HG02973 (cell line): ENCODE measurements at regions not wholly inside any gene's neighbourhood (a gene's known extent, or its start where the extent isn't known, plus 50 kb on each side); places are given as distances from the start of the nearest gene placed in this dataset.

Experiments
- ATAC-seq: cut with Tn5 transposase; IDR thresholded peaks from one replicate; pipeline ENCODE4 v1.9.1; 2021; ENCODE audit warnings: moderate library complexity; ENCODE audit not compliant: unreplicated experiment

DNA sequence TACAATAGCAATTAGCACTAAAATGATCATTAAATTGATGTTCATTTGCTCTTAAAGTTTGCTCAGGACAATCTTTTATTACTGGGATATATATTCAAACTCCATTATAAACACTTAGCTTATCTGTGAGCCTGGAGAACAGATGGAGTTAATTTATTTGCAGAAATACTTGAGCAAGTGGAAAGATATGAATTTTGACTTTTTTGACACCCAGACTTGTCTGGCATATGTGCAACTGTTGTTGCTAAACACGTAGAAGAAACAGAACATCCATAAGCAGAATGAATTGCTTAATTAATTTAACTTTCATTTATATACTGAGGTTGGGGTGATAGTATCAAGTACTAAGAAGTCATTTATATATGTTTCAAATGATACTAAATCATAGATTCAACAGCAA lies 820.7 kb upstream of the TYRP1 start:
- no peak for ATAC-seq

DNA sequence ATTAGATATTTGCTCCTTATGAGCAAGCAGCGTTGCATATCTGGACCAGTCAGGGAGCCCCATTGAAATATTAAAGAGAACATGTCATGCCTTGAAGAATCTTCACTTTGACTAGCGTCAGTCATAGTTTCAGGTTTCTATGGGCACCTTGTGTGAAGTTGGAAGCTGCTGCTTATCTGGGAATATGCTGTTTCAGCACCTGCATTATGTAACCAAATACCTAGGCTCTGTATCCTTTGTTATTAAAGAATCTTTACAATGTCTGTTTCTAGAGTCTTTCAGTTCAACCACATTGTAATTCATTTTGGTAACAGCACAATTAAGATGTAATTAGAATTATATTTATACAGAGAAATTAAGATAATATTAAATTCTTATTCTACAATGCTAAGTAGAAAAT lies 818.8 kb upstream of the TYRP1 start:
- ATAC-seq = no peak

DNA sequence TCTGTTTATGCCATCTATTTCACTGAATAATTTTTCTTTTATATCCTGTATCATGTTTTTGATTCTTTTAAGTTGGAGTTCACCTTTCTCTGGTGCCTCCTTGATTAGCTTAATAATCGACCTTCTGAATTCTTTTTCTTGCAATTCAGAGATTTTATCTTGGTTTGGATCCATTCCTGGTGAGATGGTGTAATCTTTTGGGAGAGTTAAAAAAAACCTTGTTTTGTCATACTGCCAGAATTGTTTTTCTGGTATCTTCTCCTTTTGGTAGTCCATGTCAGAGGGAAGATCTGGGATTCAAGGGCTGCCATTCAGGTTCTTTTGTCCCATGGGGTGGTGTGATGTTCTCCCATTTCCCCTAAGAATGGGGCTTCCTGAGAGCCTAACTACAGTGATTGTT lies 800.8 kb upstream of the TYRP1 start:
- ATAC-seq = no peak

DNA sequence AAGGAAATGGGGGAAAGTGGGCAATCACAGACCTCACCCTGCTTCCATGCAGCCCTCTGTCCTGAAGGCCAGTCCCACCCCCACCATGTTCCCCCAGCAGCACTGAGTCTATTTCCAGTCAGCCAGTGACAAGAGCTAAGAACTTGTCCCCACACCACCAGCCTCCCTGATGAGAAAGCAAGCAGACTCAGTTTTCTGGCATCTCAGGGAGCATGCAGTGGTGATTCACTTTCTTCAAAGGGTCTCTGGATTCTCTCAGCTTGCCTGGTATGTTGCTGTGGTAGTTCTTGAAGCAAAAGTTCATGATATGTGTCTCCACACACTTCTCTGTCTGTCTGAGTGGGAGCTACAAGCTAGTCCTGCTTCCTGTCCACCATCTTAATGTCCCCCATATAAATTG lies 799.9 kb upstream of the TYRP1 start:
- no peak for ATAC-seq

DNA sequence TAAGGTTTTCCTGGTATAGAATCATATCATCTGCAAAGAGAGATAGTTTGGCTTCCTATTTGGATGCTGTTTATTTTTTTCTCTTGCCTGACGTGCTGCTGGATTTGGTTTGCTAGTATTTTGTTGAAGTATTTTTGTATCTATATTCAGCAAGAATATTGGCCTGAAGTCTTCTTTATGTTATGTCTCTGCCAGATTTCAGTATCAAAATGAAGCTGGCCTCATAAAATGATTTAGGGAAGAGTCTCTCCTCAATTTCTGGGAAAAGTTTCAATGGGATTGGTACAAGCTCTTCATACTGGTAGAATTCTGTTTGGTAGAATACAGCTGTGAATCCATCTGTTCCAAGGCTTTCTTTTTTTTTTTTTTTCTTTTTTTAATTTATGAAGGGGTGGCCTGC lies 799.0 kb upstream of the TYRP1 start:
- ATAC-seq = no peak

DNA sequence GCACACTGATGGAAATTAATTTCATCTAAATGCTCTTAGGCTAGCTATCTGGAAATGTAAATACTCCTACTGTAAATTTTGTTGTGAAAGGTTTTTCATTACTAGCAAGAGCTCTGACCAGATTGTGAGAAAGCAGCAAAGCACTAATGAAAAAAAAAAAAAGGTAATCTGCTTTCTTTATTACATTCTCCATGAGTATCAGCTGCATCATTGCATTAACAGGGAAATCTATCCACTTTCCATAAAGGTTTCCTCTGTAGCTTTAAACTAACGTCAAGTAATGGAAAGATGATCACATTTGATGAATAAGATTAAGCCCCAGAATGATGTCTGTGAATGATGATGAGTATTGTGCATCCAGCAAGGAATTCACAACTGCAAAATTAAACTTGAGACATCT lies 790.6 kb upstream of the TYRP1 start:
- no peak for ATAC-seq

DNA sequence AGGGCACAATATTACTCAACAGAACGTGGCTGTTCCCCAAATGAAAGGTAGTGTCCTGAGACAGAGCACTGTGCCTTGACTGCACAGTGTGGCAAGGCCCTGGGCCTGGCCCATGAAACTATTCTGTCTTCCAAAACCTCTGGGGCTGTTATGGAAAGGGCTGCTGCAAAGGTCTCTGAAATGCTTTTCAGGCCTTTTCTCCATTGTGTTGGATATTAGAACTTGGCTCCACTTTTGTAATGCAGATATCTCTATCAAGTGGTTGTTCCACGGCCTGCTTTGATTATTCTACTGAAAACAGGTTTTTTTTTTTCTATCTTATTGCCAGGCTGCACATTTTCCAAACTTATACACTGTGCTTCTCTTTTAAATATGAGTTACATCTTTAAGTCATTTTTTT lies 777.5 kb upstream of the TYRP1 start:
- no peak for ATAC-seq

DNA sequence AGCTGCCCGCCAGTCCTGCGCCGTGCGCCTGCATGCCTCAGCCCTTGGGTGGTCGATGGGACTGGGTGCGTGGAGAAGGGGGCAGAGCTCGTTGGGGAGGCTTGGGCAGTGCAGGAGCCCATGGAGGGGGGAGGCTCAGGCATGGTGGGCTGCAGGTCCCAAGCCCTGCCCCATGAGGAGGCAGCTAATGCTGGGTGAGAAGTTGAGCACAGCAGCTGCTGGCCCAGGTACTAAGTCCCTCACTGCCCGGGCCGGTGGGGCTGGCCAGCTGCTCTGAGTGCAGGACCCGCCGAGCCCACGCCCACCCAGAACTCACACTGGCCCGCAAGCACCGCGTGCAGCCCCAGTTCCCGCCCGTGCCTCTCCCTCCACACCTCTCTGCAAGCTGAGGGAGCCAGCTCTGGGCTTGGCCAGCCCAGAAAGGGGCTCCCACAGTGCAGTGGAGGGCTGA lies 764.3 kb upstream of the TYRP1 start:
- ATAC-seq = no peak

DNA sequence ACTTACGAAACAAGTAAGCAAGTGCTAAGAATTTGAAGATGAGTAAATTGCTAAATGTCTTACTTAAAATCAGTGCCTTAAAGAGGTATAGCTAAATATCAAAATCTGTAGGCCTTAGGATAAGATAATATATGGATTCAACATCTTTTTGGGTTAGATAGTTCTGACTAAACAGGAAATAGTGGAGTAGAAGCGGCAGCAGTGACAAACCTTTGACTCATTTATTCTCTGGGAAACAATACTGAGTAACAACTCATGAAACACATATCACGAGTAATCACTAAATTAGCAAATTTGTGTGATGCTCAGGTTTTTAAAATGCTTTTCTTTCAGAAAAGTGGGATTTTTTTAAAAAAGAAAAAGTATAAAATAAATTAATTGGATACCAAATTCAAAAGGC lies 762.1 kb upstream of the TYRP1 start:
- no peak for ATAC-seq

DNA sequence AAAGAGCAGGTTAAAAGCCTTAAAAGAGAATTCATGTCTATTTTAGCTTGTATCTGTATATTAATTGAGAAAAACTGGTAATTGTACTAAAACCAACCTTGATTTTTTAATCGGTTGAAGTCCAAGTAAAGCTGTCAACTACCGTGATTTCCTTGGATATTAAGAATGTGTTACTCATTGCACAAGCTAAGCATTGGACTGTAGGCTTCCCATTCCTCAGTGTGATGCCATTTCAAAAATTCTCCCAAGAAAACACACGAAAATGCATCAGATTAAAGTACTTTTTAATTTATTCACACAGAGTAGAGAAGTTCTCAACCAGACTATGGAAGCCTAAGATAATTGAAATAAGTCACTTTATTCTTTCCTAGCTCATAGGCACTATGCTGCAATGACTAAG lies 761.4 kb upstream of the TYRP1 start:
- no peak for ATAC-seq

DNA sequence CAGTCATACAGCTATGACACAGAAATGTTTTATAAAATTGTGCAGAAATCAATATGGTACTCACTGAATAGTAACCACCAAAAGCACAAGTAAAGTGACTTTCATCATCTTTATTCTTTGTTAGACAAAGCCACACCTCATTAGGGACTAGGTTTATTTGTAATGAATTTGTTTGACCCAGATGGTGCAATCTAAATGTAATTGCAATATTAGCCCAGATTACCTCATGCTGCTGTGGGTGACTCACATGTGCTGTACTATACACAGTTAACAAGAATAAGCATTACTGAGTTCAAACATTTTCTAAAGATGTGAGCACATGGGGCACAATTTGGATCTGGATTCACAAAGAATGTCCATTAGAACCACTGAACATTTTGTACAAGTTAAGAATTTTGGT lies 759.3 kb upstream of the TYRP1 start:
- no peak for ATAC-seq

DNA sequence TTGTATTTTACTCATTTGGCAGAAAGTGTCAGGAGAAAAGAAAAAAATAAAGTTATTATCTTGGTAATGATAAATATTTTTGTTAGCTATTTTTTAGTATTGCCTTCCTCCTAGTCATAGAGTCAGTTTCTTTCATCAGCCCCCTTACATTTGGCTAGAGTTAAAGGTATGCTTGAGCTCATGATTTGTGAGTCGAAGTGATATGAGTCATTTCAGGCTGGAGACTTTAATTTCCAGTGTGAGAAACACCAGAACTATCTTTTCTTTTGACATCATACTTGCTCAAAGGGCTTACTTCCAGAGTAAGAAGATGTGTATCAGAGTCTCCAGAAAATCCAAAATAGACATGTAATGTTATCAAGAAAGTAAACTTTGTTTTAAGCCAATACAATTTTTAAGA lies 746.7 kb upstream of the TYRP1 start:
- no peak for ATAC-seq

DNA sequence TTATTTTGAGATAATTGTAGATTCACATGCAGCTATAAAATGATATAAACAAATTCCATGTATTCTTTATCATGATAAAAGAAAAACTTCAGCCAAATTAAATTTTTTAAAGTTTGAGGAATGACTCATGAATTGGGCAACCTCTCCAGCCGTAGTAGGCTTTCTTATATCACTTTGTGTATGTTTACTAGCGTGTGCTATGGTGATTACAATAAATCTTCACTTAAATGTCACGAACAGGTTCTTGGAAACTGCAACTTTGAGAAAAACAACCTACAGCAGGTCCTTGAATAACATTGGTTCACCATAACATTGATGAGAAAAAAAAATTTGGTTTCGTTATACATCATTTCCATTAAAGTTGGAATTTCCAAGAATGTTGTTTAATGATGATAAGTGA lies 730.9 kb upstream of the TYRP1 start:
- no peak for ATAC-seq

DNA sequence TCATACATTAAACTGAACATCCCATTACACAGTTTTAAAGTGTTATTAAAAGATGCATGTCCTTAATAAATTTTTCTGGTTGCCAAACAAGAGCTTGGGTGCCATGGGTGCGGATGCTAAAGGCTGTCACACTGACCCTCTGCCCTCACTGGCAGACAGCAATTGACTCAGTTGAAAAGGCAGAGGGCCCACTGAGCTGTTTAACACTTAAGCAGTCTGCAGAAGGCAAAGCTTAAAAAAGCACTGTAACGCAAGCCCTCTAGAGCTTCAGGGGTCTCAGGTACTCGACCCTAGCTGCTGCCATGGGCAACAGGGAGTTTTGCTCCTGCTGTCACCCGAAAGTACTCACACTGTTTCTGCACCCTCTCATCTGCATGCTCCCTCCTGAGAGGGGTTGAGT lies 726.4 kb upstream of the TYRP1 start:
- ATAC-seq = no peak

DNA sequence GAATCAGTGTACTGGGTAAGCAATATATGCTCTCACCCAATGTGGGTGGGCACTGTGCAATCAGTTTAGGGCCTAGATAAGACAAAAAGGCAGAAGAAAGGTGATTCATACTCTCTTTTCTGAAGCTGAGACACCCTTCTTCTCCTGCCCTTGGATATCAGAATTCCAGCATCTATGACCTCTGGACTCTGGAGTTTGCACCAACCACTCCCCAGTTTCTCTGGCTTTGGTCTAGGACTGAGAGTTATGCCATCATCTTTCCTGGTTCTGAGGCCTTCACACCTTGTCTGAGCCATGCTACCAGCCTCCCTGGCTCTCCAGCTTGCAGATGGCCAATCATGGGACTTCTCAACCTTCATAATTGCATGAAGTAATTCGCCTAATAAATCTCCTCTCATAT lies 724.6 kb upstream of the TYRP1 start:
- ATAC-seq = no peak

DNA sequence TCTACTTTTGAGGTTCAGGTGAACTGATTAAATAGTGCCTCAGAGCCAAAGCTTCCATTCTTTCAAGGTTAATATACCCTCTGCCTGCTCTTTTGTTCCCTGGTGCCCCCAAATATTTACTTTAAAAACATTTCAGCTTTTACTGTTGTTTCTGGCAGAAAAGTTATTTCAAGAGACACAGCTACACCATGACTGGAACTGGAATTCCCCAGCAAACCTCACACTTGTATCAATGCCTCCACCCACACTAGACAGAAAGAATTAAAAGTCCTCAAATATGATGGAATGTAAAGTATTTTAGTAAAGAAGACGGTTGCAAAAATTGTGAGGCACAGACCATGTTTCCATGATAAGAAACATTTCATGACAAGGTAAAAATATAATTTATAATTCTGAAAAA lies 720.2 kb upstream of the TYRP1 start:
- ATAC-seq = no peak

DNA sequence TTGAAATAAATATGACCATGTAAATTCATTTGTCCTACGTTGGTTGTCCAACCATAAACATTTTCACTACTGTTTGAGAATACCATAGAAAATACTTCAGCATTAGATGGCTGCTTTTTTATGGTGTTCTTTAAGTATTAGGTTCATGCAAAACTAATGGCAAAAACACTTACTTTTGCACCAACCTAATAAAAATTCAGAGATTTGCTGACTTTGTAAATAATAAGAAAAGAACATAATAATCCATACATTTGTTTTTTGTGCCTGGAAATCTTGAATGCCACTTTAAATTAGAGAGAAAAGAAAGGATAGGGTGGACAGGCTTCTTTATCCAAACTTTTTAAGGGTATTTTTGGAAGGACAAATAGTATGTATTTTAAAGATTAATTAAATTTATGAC lies 719.7 kb upstream of the TYRP1 start:
- no peak for ATAC-seq

DNA sequence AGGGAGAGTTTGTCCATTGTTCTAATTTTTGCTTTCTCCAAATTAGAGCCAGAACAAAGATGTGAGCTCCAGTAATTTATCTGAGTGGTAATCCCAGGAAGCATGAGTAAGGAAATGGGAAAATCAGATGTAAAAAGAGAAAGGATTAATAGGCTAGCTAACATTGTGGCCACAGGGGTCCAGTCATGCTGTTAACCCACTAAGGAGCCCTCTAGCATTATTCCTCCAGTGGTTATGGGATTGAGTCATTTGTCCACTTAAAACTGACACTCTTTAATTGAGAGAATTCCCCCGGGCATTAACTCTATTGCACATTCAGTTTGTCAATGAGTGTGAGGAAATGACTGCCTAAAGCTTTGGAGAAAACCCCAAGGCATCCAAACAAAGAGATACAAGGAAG lies 700.3 kb upstream of the TYRP1 start:
- no peak for ATAC-seq

DNA sequence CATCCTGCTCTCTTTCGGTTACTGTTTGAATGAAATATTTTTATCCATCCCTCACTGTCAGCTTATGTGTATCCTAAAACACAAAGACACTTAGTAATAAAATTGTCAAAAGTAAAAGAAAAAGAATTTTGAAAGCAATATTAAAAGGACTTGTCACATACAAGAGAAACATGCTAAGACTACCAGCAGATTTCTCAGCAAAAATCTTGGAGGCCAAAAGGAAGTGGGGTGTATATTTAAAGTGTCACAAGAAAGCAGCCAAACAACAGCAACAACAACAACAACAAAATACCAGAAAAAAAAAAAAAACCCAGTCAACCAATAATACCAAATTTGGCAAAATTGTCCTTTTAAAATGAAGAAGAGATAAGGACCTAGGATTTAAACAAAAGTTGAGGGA lies 678.7 kb upstream of the TYRP1 start:
- no peak for ATAC-seq

DNA sequence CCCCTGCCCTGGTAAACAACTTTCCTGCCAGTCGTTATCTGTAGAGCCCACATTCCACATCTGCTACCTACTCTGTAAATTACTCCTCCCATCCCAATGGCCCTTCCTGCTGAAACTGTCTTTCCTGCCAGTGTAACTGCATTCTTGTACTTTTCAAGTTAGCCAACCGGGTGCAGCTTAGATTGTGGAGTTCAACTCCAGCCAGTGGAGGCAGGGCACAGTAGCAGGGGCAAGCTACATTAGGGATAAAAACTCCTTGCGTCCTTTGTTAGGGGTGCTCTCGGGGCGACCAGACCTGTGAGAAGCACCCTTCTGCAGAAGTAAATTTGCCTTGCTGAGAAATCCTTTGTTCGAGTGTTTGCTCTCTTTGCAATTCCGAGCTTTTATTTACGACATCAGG lies 639.0 kb upstream of the TYRP1 start:
- no peak for ATAC-seq

DNA sequence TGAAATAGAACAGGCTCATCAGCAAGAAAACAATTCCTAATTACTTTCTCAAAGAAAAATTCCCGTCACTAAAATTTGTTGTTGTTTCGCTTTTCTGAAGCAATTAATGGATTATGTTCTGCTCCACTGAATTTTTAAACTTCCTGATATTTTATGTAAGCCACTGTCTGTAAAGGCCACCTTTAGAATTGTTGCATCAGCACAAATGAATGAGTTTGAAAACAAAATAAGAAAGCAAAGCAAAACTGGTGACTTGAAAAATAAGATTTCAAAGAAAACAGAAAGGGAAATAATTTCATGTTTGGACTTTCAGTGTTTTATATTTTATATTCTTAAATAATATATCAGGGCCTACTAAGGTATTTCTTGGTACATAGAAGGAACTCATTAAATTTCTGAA lies 636.3 kb upstream of the TYRP1 start:
- ATAC-seq = no peak

DNA sequence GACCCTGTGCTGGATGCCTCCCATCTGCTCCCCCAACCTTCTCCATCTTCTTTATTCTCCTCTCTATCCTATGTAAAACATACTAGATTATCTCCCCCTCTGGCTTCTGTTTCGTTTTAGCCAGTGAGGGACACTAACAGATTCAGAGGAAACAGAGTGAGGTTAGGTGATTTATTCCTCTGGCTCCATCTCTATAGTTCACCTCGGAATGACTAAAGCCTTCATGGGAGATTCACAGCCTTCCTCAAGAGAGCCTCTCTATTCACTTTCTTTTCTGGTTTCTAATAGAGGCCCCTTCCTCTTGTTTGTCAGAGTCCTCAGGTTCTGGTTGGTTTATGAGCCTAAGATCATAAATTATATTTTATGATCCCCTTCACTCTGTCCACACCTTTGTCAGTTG lies 633.1 kb upstream of the TYRP1 start:
- ATAC-seq = no peak

DNA sequence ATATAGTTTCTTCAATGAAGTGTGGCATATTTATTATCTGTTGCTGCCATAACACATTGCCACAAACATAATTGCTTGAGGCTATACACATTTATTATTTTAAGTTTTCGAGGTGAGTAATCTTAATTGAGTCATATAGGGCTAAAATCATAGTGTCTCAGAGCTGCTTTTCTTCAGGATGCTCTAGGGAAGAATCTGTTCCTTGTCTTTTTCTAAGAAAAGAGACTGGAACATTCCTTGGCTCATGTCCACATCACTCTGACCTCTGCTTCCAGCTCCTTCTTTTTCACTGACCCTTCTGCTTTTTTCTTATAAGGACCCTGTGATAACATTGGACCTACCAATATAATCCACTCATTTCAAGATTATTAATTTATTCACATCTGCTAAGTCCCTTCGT lies 632.4 kb upstream of the TYRP1 start:
- ATAC-seq = no peak

DNA sequence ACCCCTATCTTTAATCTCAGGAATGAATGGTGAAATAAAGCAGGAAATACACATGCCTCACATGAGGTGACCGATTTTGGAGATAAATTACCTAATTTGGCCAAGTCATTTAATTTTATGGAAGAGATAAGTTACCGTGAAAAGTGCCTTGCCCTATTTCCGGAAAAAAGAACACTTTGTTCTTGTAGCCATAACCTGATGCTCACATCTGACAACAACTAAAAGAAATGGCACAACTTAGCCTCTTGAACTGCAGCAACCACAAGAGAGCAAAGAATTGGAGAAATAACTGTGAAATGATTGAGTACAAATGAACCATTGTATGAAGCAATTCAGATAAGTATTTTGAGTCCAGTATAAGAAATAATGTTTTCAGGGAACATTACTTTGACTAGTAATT lies 628.1 kb upstream of the TYRP1 start:
- ATAC-seq = no peak
